Activated CD8-positive, alpha-beta memory T cell treated with anti-CD3 and anti-CD28 coated beads, Interleukin-2, amount 50 U/mL, for 4 hours (primary cell): ENCODE measurements at regions not wholly inside any gene's neighbourhood (a gene's known extent, or its start where the extent isn't known, plus 50 kb on each side); places are given as distances from the start of the nearest gene placed in this dataset.

ENCODE experiments used
- DNase-seq: peaks from one replicate; pipeline ENCODE4 v3.0.0-alpha.2; 2020

- no peak for DNase-seq
These were observed 2067.3 kb upstream of the AGA start for GRCh38 chr4:179509489-179509888.

- no peak for DNase-seq
These were observed 2079.7 kb upstream of the AGA start for GRCh38 chr4:179521952-179522351.

- no peak for DNase-seq
These were observed 2088.7 kb upstream of the AGA start for GRCh38 chr4:179530958-179531357.

GRCh38 chr4:179536694-179537093, 2094.5 kb upstream of the AGA start:
- DNase-seq: no peak

GRCh38 chr4:179539641-179540040, 2097.4 kb upstream of the AGA start:
- DNase-seq: no peak

GRCh38 chr4:179543771-179544170, 2101.5 kb upstream of the AGA start:
- no peak for DNase-seq

GRCh38 chr4:179544496-179544895, 2102.3 kb upstream of the AGA start:
- DNase-seq: no peak

- no peak for DNase-seq
These were observed 2109.9 kb upstream of the AGA start for GRCh38 chr4:179552131-179552530.

- no peak for DNase-seq
These were observed 2121.5 kb upstream of the AGA start for GRCh38 chr4:179563741-179564140.

- no peak for DNase-seq
These were observed 2127.3 kb upstream of the AGA start for GRCh38 chr4:179569549-179569948.

- DNase-seq: no peak
These were observed 2140.1 kb upstream of the AGA start for GRCh38 chr4:179582164-179582905.

GRCh38 chr4:179583221-179583620, 2141.0 kb upstream of the AGA start:
- DNase-seq: no peak

- no peak for DNase-seq
These were observed 2141.9 kb upstream of the AGA start for GRCh38 chr4:179584101-179584500.

- no peak for DNase-seq
These were observed 2143.5 kb upstream of the AGA start for GRCh38 chr4:179585761-179586160.

- no peak for DNase-seq
These were observed 2144.2 kb upstream of the AGA start for GRCh38 chr4:179586460-179586859.

- no peak for DNase-seq
These were observed 2153.6 kb upstream of the AGA start for GRCh38 chr4:179595671-179596410.

- DNase-seq: no peak
These were observed 2154.4 kb upstream of the AGA start for GRCh38 chr4:179596621-179597020.

GRCh38 chr4:179597301-179597700, 2155.1 kb upstream of the AGA start:
- DNase-seq: no peak

- DNase-seq: no peak
These were observed 2159.4 kb upstream of the AGA start for GRCh38 chr4:179601671-179602070.

- DNase-seq: no peak
These were observed 2163.0 kb upstream of the AGA start for GRCh38 chr4:179605196-179605595.

GRCh38 chr4:179607003-179607402, 2164.8 kb upstream of the AGA start:
- DNase-seq: no peak

- DNase-seq: no peak
These were observed 2173.5 kb upstream of the AGA start for GRCh38 chr4:179615704-179616103.

GRCh38 chr4:179618966-179619365, 2176.7 kb upstream of the AGA start:
- no peak for DNase-seq

GRCh38 chr4:179624768-179625181, 2182.5 kb upstream of the AGA start:
- no peak for DNase-seq

GRCh38 chr4:179625406-179625805, 2183.2 kb upstream of the AGA start:
- DNase-seq: no peak
